AG09309 (cell line): ENCODE measurements at regions not wholly inside any gene's neighbourhood (a gene's known extent, or its start where the extent isn't known, plus 50 kb on each side); places are given as distances from the start of the nearest gene placed in this dataset.

Source experiments
- DNase-seq: peaks from one replicate; pipeline ENCODE4 v3.0.0-alpha.2; 2010; ENCODE audit warnings: low read depth
- H3K4me3 ChIP-seq: 2 replicates; pipeline ENCODE4 v1.5.1; 2011; ENCODE audit warnings: mild to moderate bottlenecking, low read depth, low read length, moderate library complexity; ENCODE audit not compliant: control insufficient read depth
- CTCF ChIP-seq: IDR thresholded peaks from 2 replicates; pipeline ENCODE4 v1.5.1; 2011; ENCODE audit warnings: mild to moderate bottlenecking, low read depth, low read length, inconsistent platforms; ENCODE audit not compliant: insufficient read depth, control insufficient read depth; ENCODE audit errors: missing control alignments

DNA sequence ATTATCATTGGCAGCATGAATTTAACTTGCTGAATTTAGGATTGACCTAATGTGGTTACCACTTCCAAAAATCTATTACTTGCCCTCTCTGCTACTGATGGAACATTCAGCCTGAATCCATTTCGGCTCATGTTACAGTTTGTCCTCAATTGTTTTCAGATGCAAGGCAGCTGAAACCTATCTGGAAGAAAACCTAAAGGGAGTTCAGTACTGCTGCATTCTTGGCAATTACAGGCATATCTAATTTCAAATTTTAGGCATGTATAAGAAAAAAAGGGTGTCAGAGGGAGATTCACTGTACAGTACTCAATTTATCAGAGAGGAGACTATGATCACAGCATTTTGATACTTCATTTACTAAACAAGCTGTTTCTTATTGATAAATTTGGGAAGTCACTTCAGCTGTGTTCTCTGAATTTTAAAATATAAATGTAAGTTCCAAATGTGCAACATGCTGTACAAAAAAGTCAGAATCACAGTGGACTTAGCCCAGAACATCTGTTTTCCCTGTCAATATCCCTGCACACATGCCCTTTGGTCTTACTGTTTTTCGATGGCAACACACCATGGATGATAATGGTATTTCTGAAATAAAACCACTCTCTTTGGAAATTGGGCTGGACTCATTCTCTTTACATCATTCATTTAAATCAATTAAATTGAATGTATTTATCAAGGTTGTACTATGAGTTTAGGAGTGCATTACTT lies 651.6 kb upstream of the ADGRL4 start:
- H3K4me3 ChIP-seq, result no peak overlapping the region
- TF ChIP-seq CTCF, result no peak
- DNase-seq, result no peak

DNA sequence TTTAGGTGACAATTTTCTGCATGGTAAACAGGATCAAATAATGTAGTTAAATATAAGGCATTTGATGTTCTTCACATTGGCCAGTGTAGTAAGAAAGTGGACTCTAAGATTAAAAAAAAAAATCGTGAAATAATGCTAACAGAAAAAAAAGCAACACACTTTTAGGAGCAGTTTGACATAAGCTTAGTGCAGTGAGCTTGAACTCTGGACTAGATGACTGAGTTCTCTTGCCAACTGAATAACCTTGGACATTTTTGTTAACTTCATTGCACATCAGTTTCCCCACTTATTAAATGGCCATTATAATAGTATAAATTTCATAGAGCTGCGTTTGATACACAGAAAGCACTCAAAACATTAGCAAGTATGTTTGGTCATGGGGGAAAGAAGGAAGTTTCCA lies 649.3 kb upstream of the ADGRL4 start:
- DNase-seq, result no peak
- TF ChIP-seq CTCF, result no peak
- no peak overlapping the region for H3K4me3 ChIP-seq

- no peak for DNase-seq
- no peak for TF ChIP-seq CTCF
- no peak overlapping the region for H3K4me3 ChIP-seq
Measured at GRCh38 chr1:79652426-79652825, 645.9 kb upstream of the ADGRL4 start.

DNA sequence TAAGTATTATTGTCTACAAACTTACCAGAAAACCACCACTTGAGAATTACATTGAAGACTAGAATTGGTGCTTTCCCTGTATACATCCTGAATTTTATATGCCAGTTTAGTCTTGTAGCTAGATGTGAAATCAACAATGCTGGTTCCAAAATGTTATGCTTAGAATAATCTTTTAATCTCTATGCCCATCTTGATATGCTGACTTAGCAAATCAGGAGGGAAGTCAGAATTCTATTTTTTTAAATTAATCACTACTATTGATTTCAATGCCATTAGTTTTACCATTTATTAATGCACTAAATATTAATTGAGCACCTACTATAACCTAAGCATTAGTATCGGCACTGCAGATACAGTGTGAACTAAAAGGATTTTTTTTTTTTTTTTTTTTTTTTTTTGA lies 641.6 kb upstream of the ADGRL4 start:
- DNase-seq, result no peak
- TF ChIP-seq CTCF, result no peak

DNA sequence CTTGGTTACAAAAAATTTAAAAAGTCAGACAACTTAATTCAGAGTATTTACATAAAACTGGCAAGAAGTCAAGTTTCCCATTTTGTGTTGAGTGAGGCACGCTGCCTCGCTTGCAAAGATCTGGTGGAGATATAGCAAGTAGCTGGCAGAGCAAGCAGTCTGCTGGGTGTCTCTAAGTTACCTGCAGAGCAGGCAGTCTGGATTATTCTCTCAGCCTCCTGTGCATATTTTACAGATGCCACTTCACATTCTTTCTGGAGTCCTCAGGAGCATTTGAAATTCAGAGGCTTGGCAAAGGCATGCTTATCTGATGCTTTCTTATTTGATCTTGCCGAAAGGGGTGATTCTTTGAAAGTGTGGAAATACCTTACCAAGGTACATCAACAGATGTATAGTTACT lies 640.4 kb upstream of the ADGRL4 start:
- no peak overlapping the region for H3K4me3 ChIP-seq
- no peak for TF ChIP-seq CTCF
- no peak for DNase-seq

More for the DNA sequence above, 641.6 kb upstream of the ADGRL4 start:
- no peak overlapping the region for H3K4me3 ChIP-seq

GRCh38 chr1:79638382-79638781 lies 631.9 kb upstream of the ADGRL4 start:
- no peak for DNase-seq
- no peak for TF ChIP-seq CTCF
- no peak overlapping the region for H3K4me3 ChIP-seq
